ENCODE measurements at regions not wholly inside any gene's neighbourhood (a gene's known extent, or its start where the extent isn't known, plus 50 kb on each side); places are given as distances from the start of the nearest gene placed in this dataset.

- H3K9ac ChIP-seq (ENCODE audit: low read depth in 1 of 2, low read length in 2 of 2), result no peak overlapping the region
- no peaks in the 10 kb centered on the region for H3K36me3 ChIP-seq (ENCODE audit: control insufficient read depth in 4 of 4, insufficient read depth in 3 of 4, low read depth in 1 of 4, low read length in 3 of 4)
- no peaks in the 10 kb centered on the region for H3K4me1 ChIP-seq (ENCODE audit: control insufficient read depth in 4 of 4, insufficient read depth in 4 of 4, low read length in 3 of 4)
- TF ChIP-seq YY1 (IDR thresholded peaks at IDR 0.05) (no peak), JUND (IDR thresholded peaks at IDR 0.05) (no peak), ATF3 (IDR thresholded peaks at IDR 0.05) (no peak), ZBTB33 (IDR thresholded peaks at IDR 0.05) (no peak), FOXA2 (IDR thresholded peaks at IDR 0.05) (no peak), FOXA1 (IDR thresholded peaks at IDR 0.05) (no peak), NR2F2 (IDR thresholded peaks at IDR 0.05) (no peak), RXRA (IDR thresholded peaks at IDR 0.05) (no peak), HNF4A (conservative IDR thresholded peaks at IDR 0.05) (no peak)
- no peaks in the 10 kb centered on the region for H3K9me3 ChIP-seq (ENCODE audit: control insufficient read depth in 4 of 4, low read length in 3 of 4)
- H3K4me3 ChIP-seq (ENCODE audit: low read depth in 1 of 3, low read length in 3 of 3), result no peak overlapping the region
- no peak for DNase-seq (ENCODE audit: low spot score)
- no peak overlapping the region for H3K27ac ChIP-seq (ENCODE audit: low read depth in 1 of 2, low read length in 2 of 2)
- H3K27me3 ChIP-seq (ENCODE audit: control insufficient read depth in 4 of 4, insufficient read depth in 4 of 4, low read length in 3 of 4), result no peaks in the 10 kb centered on the region
- 57% methylated on average over 2 of the region's 2 CpGs for WGBS
These were observed 1161.3 kb downstream of the SLITRK1 start for GRCh38 chr13:82720986-82721385.

DNA sequence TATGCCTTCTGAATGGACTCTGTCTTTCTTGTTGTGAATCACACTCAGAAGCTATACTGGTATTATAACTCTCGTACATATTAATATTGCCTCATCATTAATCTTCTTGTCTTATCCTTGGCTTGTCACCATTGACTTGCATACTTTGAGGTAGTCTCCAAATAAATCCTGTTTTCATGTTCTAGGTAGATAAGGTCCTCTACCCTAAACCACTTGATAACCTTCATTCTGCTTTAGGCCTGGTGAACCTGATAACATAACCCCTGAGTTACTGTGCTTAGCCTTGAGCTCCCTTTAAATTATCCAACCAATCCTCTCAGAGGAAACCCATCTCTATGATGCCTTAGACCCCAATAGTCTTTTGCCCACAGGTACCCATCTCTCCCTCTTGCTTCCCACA, 1162.3 kb downstream of the SLITRK1 start:
- Histone ChIP-seq H3K9ac (ENCODE audit: low read depth in 1 of 2, low read length in 2 of 2) (no peak overlapping the region), H3K4me1 (ENCODE audit: control insufficient read depth in 4 of 4, insufficient read depth in 4 of 4, low read length in 3 of 4) (no peaks in the 10 kb centered on the region), H3K27ac (ENCODE audit: low read depth in 1 of 2, low read length in 2 of 2) (no peak overlapping the region), H3K36me3 (ENCODE audit: control insufficient read depth in 4 of 4, insufficient read depth in 3 of 4, low read depth in 1 of 4, low read length in 3 of 4) (no peaks in the 10 kb centered on the region), H3K27me3 (ENCODE audit: control insufficient read depth in 4 of 4, insufficient read depth in 4 of 4, low read length in 3 of 4) (no peaks in the 10 kb centered on the region), H3K4me3 (ENCODE audit: low read depth in 1 of 3, low read length in 3 of 3) (no peak overlapping the region), H3K9me3 (ENCODE audit: control insufficient read depth in 4 of 4, low read length in 3 of 4) (no peaks in the 10 kb centered on the region)
- no peak for TF ChIP-seq ATF3 (IDR thresholded peaks at IDR 0.05)
- TF ChIP-seq, protein P1, sequence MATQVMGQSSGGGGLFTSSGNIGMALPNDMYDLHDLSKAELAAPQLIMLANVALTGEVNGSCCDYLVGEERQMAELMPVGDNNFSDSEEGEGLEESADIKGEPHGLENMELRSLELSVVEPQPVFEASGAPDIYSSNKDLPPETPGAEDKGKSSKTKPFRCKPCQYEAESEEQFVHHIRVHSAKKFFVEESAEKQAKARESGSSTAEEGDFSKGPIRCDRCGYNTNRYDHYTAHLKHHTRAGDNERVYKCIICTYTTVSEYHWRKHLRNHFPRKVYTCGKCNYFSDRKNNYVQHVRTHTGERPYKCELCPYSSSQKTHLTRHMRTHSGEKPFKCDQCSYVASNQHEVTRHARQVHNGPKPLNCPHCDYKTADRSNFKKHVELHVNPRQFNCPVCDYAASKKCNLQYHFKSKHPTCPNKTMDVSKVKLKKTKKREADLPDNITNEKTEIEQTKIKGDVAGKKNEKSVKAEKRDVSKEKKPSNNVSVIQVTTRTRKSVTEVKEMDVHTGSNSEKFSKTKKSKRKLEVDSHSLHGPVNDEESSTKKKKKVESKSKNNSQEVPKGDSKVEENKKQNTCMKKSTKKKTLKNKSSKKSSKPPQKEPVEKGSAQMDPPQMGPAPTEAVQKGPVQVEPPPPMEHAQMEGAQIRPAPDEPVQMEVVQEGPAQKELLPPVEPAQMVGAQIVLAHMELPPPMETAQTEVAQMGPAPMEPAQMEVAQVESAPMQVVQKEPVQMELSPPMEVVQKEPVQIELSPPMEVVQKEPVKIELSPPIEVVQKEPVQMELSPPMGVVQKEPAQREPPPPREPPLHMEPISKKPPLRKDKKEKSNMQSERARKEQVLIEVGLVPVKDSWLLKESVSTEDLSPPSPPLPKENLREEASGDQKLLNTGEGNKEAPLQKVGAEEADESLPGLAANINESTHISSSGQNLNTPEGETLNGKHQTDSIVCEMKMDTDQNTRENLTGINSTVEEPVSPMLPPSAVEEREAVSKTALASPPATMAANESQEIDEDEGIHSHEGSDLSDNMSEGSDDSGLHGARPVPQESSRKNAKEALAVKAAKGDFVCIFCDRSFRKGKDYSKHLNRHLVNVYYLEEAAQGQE (IDR thresholded peaks at IDR 0.05), result no peak
- WGBS, result 90% methylated on average over 1 of the region's 1 CpG
- no peak for DNase-seq (ENCODE audit: low spot score)

GRCh38 chr13:82717249-82717648, 1165.0 kb downstream of the SLITRK1 start:
- DNase-seq (ENCODE audit: low spot score), result no peak
- H3K36me3 ChIP-seq (ENCODE audit: control insufficient read depth in 4 of 4, insufficient read depth in 3 of 4, low read depth in 1 of 4, low read length in 3 of 4), result no peaks in the 10 kb centered on the region
- H3K9me3 ChIP-seq (ENCODE audit: control insufficient read depth in 4 of 4, low read length in 3 of 4), result no peaks in the 10 kb centered on the region
- H3K9ac ChIP-seq (ENCODE audit: low read depth in 1 of 2, low read length in 2 of 2), result no peak overlapping the region
- H3K4me1 ChIP-seq (ENCODE audit: control insufficient read depth in 4 of 4, insufficient read depth in 4 of 4, low read length in 3 of 4), result no peaks in the 10 kb centered on the region
- no peak overlapping the region for H3K4me3 ChIP-seq (ENCODE audit: low read depth in 1 of 3, low read length in 3 of 3)
- no peaks in the 10 kb centered on the region for H3K27me3 ChIP-seq (ENCODE audit: control insufficient read depth in 4 of 4, insufficient read depth in 4 of 4, low read length in 3 of 4)
- WGBS, result 67% methylated on average over 2 of the region's 2 CpGs
- no peak overlapping the region for H3K27ac ChIP-seq (ENCODE audit: low read depth in 1 of 2, low read length in 2 of 2)
- TF ChIP-seq NR2F2 (IDR thresholded peaks at IDR 0.05) (no peak), FOXA2 (IDR thresholded peaks at IDR 0.05) (no peak), EGR1 (IDR thresholded peaks at IDR 0.05; ENCODE audit: low read depth in 2 of 2) (no peak), HNF4G (IDR thresholded peaks at IDR 0.05) (no peak), ATF3 (IDR thresholded peaks at IDR 0.05) (no peak), RXRA (IDR thresholded peaks at IDR 0.05) (no peak), TAF1 (conservative IDR thresholded peaks at IDR 0.05) (no peak), HNF4A (conservative IDR thresholded peaks at IDR 0.05) (no peak), YY1 (IDR thresholded peaks at IDR 0.05) (no peak), GABPA (IDR thresholded peaks at IDR 0.05 in 1 of 2, conservative IDR thresholded peaks at IDR 0.05 in 1 of 2) (no peak), FOXA1 (IDR thresholded peaks at IDR 0.05) (no peak), JUND (IDR thresholded peaks at IDR 0.05) (no peak), SP1 (IDR thresholded peaks at IDR 0.05) (no peak)
- TF ChIP-seq, protein P1 (IDR thresholded peaks at IDR 0.05), result no peak
- TF ChIP-seq, protein P2, sequence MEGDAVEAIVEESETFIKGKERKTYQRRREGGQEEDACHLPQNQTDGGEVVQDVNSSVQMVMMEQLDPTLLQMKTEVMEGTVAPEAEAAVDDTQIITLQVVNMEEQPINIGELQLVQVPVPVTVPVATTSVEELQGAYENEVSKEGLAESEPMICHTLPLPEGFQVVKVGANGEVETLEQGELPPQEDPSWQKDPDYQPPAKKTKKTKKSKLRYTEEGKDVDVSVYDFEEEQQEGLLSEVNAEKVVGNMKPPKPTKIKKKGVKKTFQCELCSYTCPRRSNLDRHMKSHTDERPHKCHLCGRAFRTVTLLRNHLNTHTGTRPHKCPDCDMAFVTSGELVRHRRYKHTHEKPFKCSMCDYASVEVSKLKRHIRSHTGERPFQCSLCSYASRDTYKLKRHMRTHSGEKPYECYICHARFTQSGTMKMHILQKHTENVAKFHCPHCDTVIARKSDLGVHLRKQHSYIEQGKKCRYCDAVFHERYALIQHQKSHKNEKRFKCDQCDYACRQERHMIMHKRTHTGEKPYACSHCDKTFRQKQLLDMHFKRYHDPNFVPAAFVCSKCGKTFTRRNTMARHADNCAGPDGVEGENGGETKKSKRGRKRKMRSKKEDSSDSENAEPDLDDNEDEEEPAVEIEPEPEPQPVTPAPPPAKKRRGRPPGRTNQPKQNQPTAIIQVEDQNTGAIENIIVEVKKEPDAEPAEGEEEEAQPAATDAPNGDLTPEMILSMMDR (IDR thresholded peaks at IDR 0.05; ENCODE audit: low read depth, low read length, missing input control), result no peak
